Activated CD4-positive, alpha-beta T cell treated with anti-CD3 and anti-CD28 coated beads, Interleukin-2, Interleukin-4, amounts not matched to agents 100 ng/mL and 50 ng/mL, durations not matched to agents 16 hours and 8 hours (primary cell): ENCODE measurements at regions not wholly inside any gene's neighbourhood (a gene's known extent, or its start where the extent isn't known, plus 50 kb on each side); places are given as distances from the start of the nearest gene placed in this dataset.
"Not testable (repeated sequence)": the region's sequence is repeated elsewhere in the genome, so short reads cannot be mapped to it uniquely, and the experiment has no call there.

ENCODE experiments used
- DNase-seq: peaks from one replicate; pipeline ENCODE4 v3.0.0-alpha.2; 2020; ENCODE audit warnings: low spot score

DNA sequence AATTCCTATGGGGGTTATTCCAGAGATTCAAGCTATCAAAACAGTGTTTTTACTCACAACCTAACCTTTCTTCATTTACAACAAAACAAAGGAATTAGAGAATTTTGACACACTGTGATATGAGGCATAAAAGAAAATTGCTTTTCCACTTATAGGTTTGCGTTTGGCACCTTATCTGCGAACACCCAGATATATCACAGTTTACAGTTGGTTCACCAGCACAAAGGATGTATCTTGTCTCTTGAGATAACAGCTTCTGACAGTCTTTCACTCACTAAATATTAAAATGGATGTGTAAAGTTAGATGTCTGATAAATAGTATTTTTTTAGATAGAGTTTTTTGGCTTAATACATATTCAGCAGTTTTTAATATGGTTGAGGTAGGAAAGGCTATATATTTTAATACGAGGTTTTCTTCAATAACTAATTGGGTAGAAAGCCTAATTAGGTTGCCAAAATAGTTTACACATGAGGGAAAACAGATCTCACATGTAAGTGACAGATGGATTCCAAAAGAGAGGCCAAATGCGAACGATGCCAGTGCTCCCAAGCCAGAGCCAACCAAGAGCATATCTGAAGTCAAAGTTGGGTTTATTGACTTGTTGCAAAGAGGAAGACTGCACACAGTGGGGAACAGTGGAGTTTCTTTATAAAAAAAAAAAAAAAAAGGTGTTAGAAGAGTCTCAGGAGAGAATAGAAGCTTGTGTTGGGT, 1495.2 kb downstream of the MAT2B start:
- DNase-seq: no peak

DNA sequence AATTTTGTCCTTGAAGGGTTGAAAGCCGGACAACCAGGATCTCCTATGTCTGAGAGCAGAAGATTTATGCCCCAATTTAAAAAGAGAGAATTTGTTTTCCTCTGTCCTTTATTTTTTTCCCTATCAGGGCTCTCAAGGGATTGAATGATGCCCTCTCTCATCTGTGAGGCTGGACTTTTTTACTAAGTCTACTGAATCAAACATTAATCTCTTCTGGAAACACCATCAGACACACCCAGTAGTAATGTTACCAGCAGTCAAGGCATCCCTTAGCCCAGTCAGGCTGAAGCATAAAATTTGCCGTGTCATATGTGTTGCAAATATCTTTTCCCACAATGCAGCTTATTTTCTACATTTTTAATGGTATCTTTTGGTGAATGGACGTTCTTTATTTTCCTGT, 1497.9 kb downstream of the MAT2B start:
- no peak for DNase-seq

DNA sequence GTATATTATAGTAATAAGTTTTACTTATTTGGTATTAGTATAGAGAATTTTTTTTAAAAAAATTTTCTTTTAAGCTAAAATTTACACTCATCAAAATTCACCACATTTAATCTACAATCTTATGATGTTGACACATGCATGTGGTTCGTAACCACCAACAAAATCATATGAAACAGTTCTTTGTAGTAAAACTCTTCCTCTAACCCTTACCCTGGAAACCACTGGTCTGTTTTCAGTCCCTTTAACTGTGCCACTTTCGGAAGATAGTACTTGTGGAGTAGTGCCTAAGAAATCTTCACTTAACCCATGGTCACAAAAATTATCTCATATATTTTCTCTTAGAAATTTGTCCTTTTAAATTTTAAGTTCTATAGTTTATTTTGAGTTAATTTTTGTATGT, 1498.8 kb downstream of the MAT2B start:
- no peak for DNase-seq

DNA sequence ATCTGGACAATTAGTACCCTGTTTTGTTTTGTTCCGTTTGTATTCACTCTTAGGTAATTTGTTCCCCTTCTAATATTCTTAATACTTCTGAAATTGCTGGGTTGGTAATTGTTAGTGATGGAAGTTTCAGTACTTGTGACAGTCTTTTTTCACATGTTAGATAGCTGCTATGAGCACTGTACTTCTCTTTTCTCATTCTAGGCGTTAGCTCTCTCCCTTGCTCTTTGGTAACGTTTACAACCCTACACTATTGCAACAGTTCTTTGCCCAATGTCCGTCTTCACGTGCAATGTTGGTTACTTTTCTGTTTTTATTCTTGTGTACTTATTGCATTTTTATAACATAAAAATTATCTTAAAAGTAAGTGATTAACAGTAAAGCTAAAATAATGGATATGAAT, 1509.0 kb downstream of the MAT2B start:
- no peak for DNase-seq

DNA sequence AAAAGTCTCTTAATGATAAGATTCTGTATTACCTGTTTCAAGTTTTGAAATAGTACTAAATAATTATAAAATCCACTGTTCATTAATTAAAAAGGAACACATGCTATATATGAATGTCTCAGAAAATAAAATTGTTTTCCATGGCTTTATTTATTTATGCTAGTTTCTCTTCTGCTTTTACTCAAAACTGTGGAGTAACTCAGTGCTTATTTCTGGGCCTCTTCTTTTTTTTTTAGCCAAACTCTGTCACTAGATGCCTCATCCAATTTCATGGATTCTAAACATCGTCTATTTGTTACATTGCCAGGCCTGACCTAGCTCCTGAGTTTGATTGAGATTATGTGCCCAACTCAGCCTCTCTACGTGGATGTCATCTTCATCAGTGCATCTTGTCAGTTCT, 1509.7 kb downstream of the MAT2B start:
- no peak for DNase-seq

DNA sequence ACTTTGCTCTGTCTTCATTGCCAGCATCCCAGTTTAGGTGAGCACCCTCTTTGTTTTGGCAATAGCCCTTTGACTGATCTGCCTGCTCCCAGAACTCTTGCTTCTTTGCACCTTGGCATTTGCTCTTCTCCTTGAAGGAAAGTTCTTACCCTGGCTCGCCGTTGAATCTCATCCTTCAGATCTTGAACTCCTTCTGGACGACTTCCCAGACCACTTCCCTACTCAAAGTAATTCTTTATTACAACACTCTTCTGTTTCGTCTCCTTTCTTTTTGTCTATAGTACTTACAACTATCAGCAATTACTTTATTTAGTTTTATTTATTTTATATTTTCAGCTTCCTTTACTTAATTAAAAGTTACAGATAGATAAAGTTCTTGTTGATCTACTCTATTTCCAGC, 1510.1 kb downstream of the MAT2B start:
- DNase-seq: no peak

DNA sequence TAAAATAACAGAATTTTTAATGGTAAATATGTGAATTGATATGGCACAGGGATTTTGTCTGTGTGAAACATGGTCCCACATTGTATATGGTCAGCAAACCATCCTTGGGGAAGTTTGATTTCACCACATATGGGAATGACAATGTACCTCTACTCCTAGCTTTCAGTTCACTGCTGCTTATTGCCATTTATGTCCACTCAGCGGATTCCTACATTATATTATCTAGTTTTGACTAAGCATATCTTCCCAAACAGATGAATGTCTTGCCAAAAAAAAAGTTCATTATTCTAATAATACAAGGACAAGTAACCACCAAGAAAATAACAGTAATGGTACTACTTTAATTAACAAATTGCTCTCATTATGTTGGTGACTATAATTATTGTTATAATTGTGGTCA, 1521.6 kb downstream of the MAT2B start:
- DNase-seq: no peak

DNA sequence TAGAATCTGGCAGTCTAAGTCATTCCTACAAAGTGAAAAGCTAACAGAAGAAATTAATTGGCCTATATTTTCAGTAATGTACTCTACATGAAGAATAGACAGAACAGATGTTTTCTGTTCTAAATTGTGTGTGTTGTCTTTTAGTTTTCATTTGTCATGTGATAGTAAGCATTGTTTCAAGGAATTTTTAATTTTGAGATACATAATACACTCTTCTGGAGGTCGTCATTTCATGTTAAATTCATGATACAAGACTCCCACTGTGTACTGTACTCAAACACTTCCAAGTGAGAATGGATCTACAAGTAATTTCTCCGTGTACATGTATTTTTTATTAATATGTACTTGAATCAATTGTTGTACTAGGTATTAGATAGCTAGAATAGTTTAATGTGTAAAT, 1522.9 kb downstream of the MAT2B start:
- DNase-seq: no peak

DNA sequence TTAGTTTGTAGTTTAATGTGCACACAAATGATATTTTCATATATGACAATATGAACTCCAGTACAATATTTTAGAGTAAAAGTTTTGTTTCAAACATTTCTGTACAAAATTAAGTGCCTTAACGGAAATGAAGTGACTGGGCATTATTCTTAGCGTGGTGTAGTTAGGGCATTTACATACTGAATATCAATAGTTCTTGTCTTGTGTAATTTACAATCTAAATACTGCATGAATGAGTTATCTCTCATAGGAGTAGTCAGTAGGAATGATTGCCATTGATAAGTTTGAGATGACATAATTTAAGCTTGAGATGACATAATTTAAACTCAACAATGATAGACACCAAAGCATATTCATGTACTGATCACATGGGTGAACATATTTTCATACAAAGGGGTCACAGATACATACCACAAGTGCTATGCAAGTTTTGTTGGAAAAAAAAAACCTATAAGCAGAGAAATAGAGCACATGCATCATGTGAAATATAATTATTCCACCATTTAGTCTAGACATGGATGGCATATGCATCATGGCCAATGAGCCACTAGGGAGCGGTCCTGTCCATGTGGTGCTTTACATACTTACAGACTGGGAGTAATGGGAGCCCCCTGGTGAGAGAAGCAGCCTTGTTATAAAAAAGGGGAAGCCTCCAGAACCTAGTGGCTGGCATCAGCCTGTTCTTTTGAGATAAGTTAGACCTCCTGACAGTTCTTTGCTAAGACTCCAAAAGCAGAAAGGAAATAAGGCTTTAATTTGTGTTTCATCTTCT, 1523.9 kb downstream of the MAT2B start:
- no peak for DNase-seq

DNA sequence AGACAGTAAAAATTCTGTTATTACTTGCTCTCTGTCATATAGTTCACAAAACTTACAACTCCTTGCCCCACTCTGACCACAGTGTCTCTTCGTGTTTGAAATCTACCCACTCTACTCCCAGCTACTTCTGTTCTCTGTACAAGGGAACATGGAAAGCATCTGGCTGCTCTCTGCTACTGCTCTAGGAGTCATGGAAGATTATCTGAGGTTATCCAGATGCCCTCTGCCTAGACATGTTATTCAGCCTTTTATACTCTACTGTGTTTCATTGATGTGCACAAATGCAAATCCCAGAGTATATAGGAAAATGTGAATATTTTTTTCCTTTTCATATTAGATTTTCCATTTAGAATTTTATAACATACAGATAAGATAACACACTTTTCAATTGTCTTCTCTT, 1525.6 kb downstream of the MAT2B start:
- DNase-seq: no peak

DNA sequence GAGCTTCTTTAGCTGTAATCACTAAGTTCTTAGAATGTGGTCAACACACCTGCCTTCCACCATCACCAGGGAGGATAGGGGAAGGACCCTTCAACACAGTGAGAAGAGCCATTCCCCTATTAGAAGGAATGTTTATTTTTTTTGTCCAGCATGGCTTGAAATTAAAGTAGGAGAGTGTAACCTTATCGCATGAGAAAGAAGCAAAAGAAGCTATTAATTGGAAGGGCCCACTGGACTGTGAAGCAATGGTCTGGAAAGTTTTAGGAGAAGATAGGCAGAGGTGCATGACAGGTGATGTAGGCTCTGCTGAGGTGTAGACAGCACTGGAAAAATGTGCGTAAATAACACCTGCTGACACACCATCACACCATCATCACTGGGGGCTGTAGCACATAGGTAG, 1526.0 kb downstream of the MAT2B start:
- no peak for DNase-seq

DNA sequence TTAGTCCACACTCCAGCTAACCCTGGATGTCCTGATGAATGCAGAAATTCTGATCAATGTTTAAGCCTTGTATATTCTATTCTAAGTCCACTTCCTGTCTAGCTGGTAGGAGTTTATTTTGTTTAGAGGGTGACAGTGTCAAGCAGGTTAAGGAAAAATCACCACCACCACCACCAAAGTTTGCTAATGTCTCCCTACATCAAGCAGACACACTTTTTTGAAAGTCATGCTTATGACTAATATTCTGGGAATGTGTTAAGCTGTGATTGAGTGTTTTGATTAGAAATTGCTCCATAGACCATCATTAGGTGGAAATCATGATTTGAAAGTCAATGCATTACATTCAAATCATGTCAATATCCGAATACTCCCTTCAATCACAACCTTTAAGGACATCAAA, 1530.1 kb downstream of the MAT2B start:
- DNase-seq: no peak

DNA sequence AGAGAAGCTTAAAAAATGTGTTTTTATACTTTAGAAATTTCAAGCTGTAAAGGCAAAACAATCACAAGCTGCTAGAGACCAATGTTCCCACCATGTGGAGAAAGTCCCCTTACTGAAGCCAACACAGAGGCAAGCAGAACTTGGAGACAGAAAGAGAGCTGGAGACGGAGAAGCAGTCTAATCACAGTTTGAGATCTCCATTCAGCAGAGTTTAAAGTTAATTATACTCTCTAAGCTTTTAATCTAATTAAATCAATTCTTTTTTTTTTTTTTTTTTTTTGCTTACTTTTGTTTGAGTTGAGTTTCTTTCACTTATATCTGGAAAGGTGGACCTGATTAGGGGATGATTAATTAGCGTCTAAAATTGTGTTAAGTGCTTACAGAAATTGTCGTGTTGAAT, 1534.3 kb downstream of the MAT2B start:
- DNase-seq: no peak

DNA sequence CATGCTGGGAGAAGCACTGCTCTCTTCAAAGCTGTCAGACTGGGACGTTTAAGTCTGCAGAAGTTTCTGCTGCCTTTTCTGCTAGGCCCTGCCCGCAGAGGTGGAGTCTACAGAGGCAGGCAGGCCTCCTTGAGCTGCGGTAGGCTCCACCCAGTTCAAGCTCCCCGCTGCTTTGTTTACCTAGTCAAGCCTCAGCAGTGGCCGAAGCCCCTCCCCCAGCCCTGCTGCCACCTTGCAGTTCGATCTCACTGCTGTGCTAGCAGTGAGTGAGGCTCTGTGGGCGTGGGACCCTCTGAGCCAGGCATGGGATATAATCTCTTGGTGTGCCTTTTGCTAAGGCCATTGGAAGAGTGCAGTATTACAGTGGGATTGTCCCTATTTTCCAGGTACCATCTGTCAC, 1540.5 kb downstream of the MAT2B start:
- not testable (repeated sequence) for DNase-seq

DNA sequence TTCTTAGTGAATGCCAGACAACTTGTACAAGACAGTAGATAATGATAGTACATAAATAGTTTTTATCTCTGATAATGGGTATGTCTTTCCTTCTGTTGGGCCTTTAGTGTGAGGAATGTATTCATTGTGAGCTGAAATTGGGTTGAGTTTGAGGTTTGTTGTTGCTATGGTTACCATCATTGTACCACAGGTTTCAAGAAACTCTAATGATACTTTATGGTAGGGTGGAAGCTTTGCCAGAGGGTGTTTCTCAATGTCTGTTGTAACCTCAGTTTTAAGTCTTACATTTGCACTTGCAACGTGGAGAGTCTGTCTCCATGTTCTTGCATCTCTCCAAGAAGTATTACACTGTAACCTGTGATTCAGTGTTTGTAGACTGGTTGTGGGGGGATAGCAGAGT, 1550.1 kb downstream of the MAT2B start:
- DNase-seq: no peak

DNA sequence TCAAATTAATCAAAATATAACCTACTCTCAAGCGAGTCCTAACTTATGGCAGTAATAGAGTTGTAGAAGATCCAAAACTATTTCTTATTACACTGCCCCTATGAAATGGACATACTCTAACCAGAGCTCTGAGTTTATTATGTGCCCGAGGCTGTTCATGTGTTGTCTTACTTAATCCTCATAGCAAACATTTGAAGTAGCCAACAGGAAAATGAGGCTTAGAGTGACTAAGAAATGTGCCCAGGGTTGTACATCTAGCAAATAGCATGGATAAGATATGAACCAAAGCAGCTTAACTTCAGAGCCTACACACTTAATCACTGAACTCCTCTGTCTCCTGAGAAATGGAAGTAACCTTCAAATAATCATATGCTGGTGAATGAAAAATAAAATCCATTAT, 1551.7 kb downstream of the MAT2B start:
- no peak for DNase-seq

DNA sequence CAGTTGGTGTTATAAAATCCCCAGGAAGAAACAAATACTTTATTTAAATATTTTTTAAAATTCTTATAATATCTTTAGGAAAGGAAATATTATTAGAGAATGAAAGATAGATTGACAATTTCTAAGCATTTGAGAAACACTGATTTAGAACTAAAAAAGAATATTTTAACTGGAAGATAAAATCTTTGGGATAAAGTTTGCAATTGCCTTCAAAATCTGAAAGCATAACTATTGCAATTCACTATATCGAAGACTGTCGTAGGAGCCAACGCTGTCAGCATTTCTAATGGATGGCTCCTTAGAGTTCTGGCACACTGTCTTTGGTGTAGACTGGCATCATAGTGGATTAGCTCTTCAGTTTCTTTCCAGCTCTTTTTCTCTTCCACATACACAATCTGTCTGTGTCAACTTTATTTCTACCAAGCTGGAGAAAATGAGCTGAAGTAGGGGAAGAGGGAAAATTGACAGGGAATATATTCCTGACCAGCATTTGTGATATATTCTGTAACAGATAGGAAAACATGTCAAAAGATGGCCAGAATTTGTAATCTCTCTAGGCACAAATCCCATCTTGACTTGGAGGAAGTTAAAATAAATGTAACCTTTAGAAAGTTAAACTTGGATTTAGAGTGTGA, 1561.4 kb downstream of the MAT2B start:
- no peak for DNase-seq

DNA sequence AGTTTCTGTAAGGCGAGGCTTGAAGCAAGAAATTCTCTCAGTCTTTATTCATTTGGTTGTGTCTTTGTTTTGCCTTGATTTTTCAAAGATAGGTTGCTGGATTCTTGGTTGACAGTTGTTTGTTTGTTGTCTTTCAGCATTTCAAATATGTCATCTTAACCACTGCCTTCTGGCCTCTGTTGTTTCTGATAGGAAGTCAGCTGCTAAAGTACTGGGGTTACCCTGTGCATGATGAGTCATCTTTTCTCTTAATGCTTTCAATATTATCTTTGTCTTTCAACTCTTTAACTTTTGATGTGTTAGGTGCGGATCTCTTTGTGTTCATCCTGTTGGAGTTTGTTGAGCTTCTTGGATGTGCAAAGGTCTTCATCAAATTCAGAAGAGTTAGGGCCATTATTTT, 1571.3 kb downstream of the MAT2B start:
- DNase-seq: no peak

DNA sequence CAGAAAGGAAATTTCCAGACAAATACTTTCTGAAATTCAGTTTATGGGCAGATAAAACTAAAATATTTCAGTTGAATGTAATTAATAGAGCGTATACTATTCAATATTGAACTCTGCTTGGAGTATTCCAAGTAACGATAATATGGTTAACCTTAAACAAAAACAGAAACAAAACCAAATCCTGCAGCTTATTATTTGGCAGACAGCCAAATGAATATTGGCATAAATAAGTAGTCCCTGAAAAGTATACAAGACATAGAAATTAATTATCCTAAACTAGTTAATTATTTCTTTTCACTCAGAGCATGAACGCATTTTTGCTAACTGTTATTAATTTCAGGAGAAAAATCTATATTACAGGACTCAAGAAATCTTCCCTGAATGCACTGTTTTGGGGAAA, 1574.0 kb downstream of the MAT2B start:
- no peak for DNase-seq

DNA sequence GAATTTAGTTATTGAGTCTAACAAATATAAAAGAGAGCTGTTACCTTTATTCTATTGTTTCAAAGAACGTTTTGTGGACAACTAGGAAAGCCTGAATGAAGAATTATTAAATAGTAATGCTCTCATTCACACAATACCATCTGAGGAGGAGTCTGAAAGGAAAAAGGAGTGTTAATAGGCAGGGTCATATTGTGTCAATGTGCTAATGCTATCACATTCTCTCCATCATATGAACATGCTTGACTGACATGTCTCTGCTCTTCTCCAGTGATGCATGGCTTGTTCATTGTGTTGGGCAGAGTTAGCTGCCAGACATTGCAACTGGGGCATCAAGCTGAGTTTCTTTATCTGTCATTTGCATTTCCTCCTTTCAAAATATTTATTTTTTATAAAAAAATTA, 1578.0 kb downstream of the MAT2B start:
- DNase-seq: no peak

DNA sequence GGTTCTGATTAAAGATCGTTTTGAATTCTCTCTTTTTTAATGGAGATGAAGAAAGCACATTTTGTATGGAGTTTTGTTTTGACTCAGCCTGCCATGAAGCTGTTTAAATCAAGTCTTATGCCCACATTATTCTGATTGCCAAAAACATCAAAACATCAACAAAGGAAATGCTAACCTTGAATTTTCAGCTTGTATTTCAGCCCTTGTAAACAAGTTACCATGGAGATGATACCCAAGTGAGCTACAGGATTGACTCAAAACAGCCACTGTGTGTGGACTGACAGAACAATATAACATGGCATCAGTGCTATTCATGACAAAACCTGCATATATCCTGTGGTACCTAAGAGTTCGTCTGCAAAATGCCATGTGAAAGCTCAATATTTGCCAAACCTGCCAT, 1581.0 kb downstream of the MAT2B start:
- DNase-seq: no peak

DNA sequence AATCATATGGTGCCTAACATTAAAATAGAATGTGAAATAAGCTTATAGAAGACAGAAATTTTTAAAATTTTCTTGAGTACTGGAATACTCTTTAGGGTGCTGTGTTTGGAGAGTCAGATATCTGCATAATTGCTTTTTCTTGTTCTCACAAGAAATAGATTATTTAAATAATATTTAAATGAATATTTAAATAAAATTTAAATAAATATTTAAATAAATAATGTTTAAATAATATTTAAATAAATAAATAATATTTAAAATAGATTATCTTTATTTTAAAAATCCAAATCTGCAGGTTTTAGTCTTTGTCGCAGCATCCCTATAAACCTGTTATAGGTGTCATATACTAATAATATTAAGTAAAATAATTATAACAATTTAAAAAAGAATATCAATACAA, 1589.4 kb downstream of the MAT2B start:
- DNase-seq: no peak

DNA sequence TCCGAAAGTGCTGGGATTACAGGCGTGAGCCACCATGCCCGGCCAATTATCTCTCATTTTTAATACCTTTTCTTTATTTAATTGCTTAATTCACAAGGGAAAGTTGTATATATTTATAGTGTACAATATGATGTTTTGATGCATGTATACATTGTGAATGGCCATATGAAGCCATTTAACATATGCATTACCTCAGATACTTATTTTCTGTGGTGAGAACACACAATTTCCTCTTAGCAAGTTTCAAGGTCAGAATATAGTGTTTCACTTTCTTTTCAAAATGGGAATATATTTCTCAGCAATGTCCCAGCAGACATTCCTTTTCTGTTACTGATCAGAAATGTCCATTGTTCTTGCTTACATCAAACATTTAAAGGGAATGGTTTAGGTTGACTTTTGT, 1596.3 kb downstream of the MAT2B start:
- no peak for DNase-seq

DNA sequence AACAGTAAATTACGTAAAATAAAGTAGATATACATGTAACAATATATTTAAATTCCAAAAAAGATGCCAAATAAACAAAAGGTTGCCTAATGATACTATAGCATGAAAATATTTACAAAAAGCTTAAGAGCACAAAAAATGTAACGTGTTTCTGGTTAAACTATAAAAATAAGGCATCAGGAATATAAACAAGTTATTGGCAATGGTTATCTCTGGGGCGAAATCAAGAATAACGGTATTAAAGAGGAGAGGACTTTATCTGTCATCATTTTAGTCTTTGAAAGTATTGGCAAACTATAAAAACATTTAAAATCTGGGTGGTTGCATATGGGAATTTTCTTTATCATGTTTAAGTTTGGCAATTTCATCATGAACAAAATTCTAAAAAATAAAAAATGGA, 1599.2 kb downstream of the MAT2B start:
- DNase-seq: no peak
